ENCODE measurements at regions not wholly inside any gene's neighbourhood (a gene's known extent, or its start where the extent isn't known, plus 50 kb on each side); places are given as distances from the start of the nearest gene placed in this dataset.

- no peak for DNase-seq
Observed at GRCh38 chr22:49270595-49271368, 556.9 kb downstream of the BRD1 start.

- DNase-seq, result no peak
Observed at GRCh38 chr22:49269928-49270327, 557.7 kb downstream of the BRD1 start.

GRCh38 chr22:49269371-49269770, 558.3 kb downstream of the BRD1 start:
- no peak for DNase-seq

- no peak for DNase-seq
Observed at GRCh38 chr22:49268924-49269323, 558.7 kb downstream of the BRD1 start.

GRCh38 chr22:49267996-49268395, 559.7 kb downstream of the BRD1 start:
- no peak for DNase-seq

- no peak for DNase-seq
Observed at GRCh38 chr22:49266561-49267519, 560.8 kb downstream of the BRD1 start.

GRCh38 chr22:49264696-49265095, 563.0 kb downstream of the BRD1 start:
- DNase-seq, result no peak

GRCh38 chr22:49263101-49263500, 564.6 kb downstream of the BRD1 start:
- DNase-seq, result no peak

GRCh38 chr22:49262167-49262566, 565.5 kb downstream of the BRD1 start:
- DNase-seq, result no peak

GRCh38 chr22:49261616-49262015, 566.1 kb downstream of the BRD1 start:
- no peak for DNase-seq

GRCh38 chr22:49260681-49261580, 566.7 kb downstream of the BRD1 start:
- DNase-seq, result no peak

GRCh38 chr22:49259839-49260615, 567.6 kb downstream of the BRD1 start:
- DNase-seq, result no peak

- no peak for DNase-seq
Observed at GRCh38 chr22:49258107-49259010, 569.3 kb downstream of the BRD1 start.

- no peak for DNase-seq
Observed at GRCh38 chr22:49257551-49257961, 570.1 kb downstream of the BRD1 start.

- no peak for DNase-seq
Observed at GRCh38 chr22:49255741-49256318, 571.8 kb downstream of the BRD1 start.

- DNase-seq, result no peak
Observed at GRCh38 chr22:49255154-49255553, 572.5 kb downstream of the BRD1 start.

- no peak for DNase-seq
Observed at GRCh38 chr22:49253656-49254055, 574.0 kb downstream of the BRD1 start.

GRCh38 chr22:49251371-49251770, 576.3 kb downstream of the BRD1 start:
- no peak for DNase-seq

GRCh38 chr22:49247194-49247924, 580.3 kb downstream of the BRD1 start:
- no peak for DNase-seq
